SU-DHL-6 (cell line): ENCODE measurements at regions not wholly inside any gene's neighbourhood (a gene's known extent, or its start where the extent isn't known, plus 50 kb on each side); places are given as distances from the start of the nearest gene placed in this dataset.

Source experiments
- CTCF ChIP-seq: fragments of 200-600 bp; sonication (generic); IDR thresholded peaks from one replicate; pipeline ENCODE4 v1.5.1; 2017; ENCODE audit warnings: antibody characterized with exemption, mild to moderate bottlenecking, low read length, moderate library complexity; ENCODE audit not compliant: insufficient read depth, poor library complexity, severe bottlenecking
- EZH2phosphoT487 ChIP-seq: fragments of 200-600 bp; sonication (generic), shearing (Covaris generic); conservative IDR thresholded peaks from 2 replicates; pipeline ENCODE4 v1.6.1; 2018; ENCODE audit warnings: mild to moderate bottlenecking, antibody characterized with exemption, low read length, moderate library complexity, mixed read lengths

GRCh38 chr10:62709200-62709599, 95.3 kb upstream of the ADO start:
- TF ChIP-seq CTCF (no peak), EZH2phosphoT487 (no peak)
